Memory B cell (primary cell): ENCODE measurements at regions not wholly inside any gene's neighbourhood (a gene's known extent, or its start where the extent isn't known, plus 50 kb on each side); places are given as distances from the start of the nearest gene placed in this dataset.

Experiments
- ATAC-seq: fragments of 150-1000 bp; cut with Tn5 transposase; 2 replicates; pipeline ENCODE4 v1.10.0; 2021; ENCODE audit warnings: low read depth, mild to moderate bottlenecking, moderate library complexity
- DNase-seq, 2 donors: peaks; one replicate each; pipeline ENCODE4 v3.0.0; 2022; ENCODE audit warnings: low spot score in 2 of 2
- H3K27ac Mint-ChIP-seq: one replicate; pipeline ENCODE4 v1.8.0; 2022; ENCODE audit warnings: mild to moderate bottlenecking, moderate library complexity, mixed read lengths
- H3K27me3 Mint-ChIP-seq: one replicate; pipeline ENCODE4 v1.8.0; 2022; ENCODE audit warnings: mixed read lengths
- H3K36me3 Mint-ChIP-seq: one replicate; pipeline ENCODE4 v1.8.0; 2022; ENCODE audit warnings: mild to moderate bottlenecking, mixed read lengths
- H3K4me1 Mint-ChIP-seq: one replicate; pipeline ENCODE4 v1.8.0; 2022; ENCODE audit warnings: mixed read lengths
- H3K4me3 Mint-ChIP-seq: one replicate; pipeline ENCODE4 v1.8.0; 2022; ENCODE audit warnings: mild to moderate bottlenecking, moderate library complexity, mixed read lengths
- H3K9me3 Mint-ChIP-seq: one replicate; pipeline ENCODE4 v1.8.0; 2022; ENCODE audit warnings: mixed read lengths

- peaks cover 3% of the 10 kb centered on the region for H3K9me3 Mint-ChIP-seq
- no peaks in the 10 kb centered on the region for H3K4me1 Mint-ChIP-seq
- H3K36me3 Mint-ChIP-seq = no peaks in the 10 kb centered on the region
- no peaks in the 10 kb centered on the region for H3K27me3 Mint-ChIP-seq
- no peak overlapping the region for H3K4me3 Mint-ChIP-seq
- DNase-seq (no peak), ATAC-seq (no peak)
- H3K27ac Mint-ChIP-seq = no peak overlapping the region
These were observed 217.5 kb downstream of the DRD1 start for GRCh38 chr5:175226506-175226905.

- DNase-seq (no peak), ATAC-seq (no peak)
- Mint-ChIP-seq H3K27ac (no peak overlapping the region), H3K36me3 (no peaks in the 10 kb centered on the region), H3K27me3 (peaks cover 3% of the 10 kb centered on the region), H3K9me3 (peaks cover 7% of the 10 kb centered on the region), H3K4me3 (no peak overlapping the region), H3K4me1 (no peaks in the 10 kb centered on the region)
These were observed 220.7 kb downstream of the DRD1 start for GRCh38 chr5:175223291-175223690.

GRCh38 chr5:175222621-175223020 is 221.4 kb downstream of the DRD1 start:
- no peaks in the 10 kb centered on the region for H3K36me3 Mint-ChIP-seq
- peaks cover 3% of the 10 kb centered on the region for H3K27me3 Mint-ChIP-seq
- H3K27ac Mint-ChIP-seq = no peak overlapping the region
- H3K4me3 Mint-ChIP-seq = no peak overlapping the region
- no peaks in the 10 kb centered on the region for H3K4me1 Mint-ChIP-seq
- DNase-seq (no peak), ATAC-seq (no peak)
- H3K9me3 Mint-ChIP-seq = peaks cover 7% of the 10 kb centered on the region

- DNase-seq (no peak), ATAC-seq (no peak)
- Mint-ChIP-seq H3K9me3 (peaks cover 3% of the 10 kb centered on the region), H3K4me3 (no peak overlapping the region), H3K27ac (no peak overlapping the region), H3K27me3 (peaks cover 3% of the 10 kb centered on the region), H3K4me1 (no peaks in the 10 kb centered on the region), H3K36me3 (no peaks in the 10 kb centered on the region)
These were observed 223.4 kb downstream of the DRD1 start for GRCh38 chr5:175220549-175220948.

- Mint-ChIP-seq H3K36me3 (no peaks in the 10 kb centered on the region), H3K27ac (no peak overlapping the region), H3K4me1 (no peaks in the 10 kb centered on the region), H3K27me3 (peaks cover 3% of the 10 kb centered on the region), H3K9me3 (peaks cover 3% of the 10 kb centered on the region), H3K4me3 (no peak overlapping the region)
- DNase-seq (no peak), ATAC-seq (no peak)
These were observed 224.6 kb downstream of the DRD1 start for GRCh38 chr5:175219366-175219765.

- H3K36me3 Mint-ChIP-seq = no peaks in the 10 kb centered on the region
- ATAC-seq (no peak), DNase-seq (no peak)
- H3K9me3 Mint-ChIP-seq = peaks cover 3% of the 10 kb centered on the region
- H3K27ac Mint-ChIP-seq = no peak overlapping the region
- peaks cover 3% of the 10 kb centered on the region for H3K27me3 Mint-ChIP-seq
- H3K4me1 Mint-ChIP-seq = no peaks in the 10 kb centered on the region
- H3K4me3 Mint-ChIP-seq = no peak overlapping the region
These were observed 227.0 kb downstream of the DRD1 start for GRCh38 chr5:175216991-175217390.

- Mint-ChIP-seq H3K27me3 (peaks cover 2% of the 10 kb centered on the region), H3K4me1 (no peaks in the 10 kb centered on the region), H3K9me3 (peaks cover 2% of the 10 kb centered on the region), H3K27ac (no peak overlapping the region), H3K36me3 (no peaks in the 10 kb centered on the region), H3K4me3 (no peak overlapping the region)
- no peak for ATAC-seq
- DNase-seq = no peak
These were observed 228.1 kb downstream of the DRD1 start for GRCh38 chr5:175215906-175216305.

- H3K4me1 Mint-ChIP-seq = no peaks in the 10 kb centered on the region
- H3K27me3 Mint-ChIP-seq = peaks cover 4% of the 10 kb centered on the region
- no peak overlapping the region for H3K27ac Mint-ChIP-seq
- H3K9me3 Mint-ChIP-seq = peaks cover 1% of the 10 kb centered on the region
- no peak overlapping the region for H3K4me3 Mint-ChIP-seq
- no peak for DNase-seq
- no peaks in the 10 kb centered on the region for H3K36me3 Mint-ChIP-seq
- no peak for ATAC-seq
These were observed 229.8 kb downstream of the DRD1 start for GRCh38 chr5:175214152-175214551.

GRCh38 chr5:175211956-175212756 is 231.8 kb downstream of the DRD1 start:
- Mint-ChIP-seq H3K27me3 (peaks cover 4% of the 10 kb centered on the region), H3K4me3 (no peak overlapping the region), H3K9me3 (peaks cover 1% of the 10 kb centered on the region), H3K27ac (no peak overlapping the region), H3K4me1 (no peaks in the 10 kb centered on the region), H3K36me3 (no peaks in the 10 kb centered on the region)
- ATAC-seq (no peak), DNase-seq (no peak)

GRCh38 chr5:175207321-175208040 is 236.5 kb downstream of the DRD1 start:
- no peaks in the 10 kb centered on the region for H3K36me3 Mint-ChIP-seq
- ATAC-seq = no peak
- no peak overlapping the region for H3K4me3 Mint-ChIP-seq
- H3K4me1 Mint-ChIP-seq = no peaks in the 10 kb centered on the region
- H3K27ac Mint-ChIP-seq = no peak overlapping the region
- H3K9me3 Mint-ChIP-seq = peaks cover 6% of the 10 kb centered on the region
- no peak for DNase-seq
- H3K27me3 Mint-ChIP-seq = peaks cover 4% of the 10 kb centered on the region

GRCh38 chr5:175206669-175207068 is 237.3 kb downstream of the DRD1 start:
- H3K27ac Mint-ChIP-seq = no peak overlapping the region
- H3K36me3 Mint-ChIP-seq = no peaks in the 10 kb centered on the region
- ATAC-seq (no peak), DNase-seq (no peak)
- H3K4me1 Mint-ChIP-seq = no peaks in the 10 kb centered on the region
- peaks cover 6% of the 10 kb centered on the region for H3K9me3 Mint-ChIP-seq
- no peak overlapping the region for H3K4me3 Mint-ChIP-seq
- H3K27me3 Mint-ChIP-seq = peaks cover 4% of the 10 kb centered on the region

GRCh38 chr5:175202463-175203068 is 241.4 kb downstream of the DRD1 start:
- no peak for DNase-seq
- no peaks in the 10 kb centered on the region for H3K36me3 Mint-ChIP-seq
- H3K4me1 Mint-ChIP-seq = no peaks in the 10 kb centered on the region
- peaks cover 7% of the 10 kb centered on the region for H3K9me3 Mint-ChIP-seq
- H3K4me3 Mint-ChIP-seq = no peak overlapping the region
- H3K27ac Mint-ChIP-seq = no peak overlapping the region
- no peaks in the 10 kb centered on the region for H3K27me3 Mint-ChIP-seq
- ATAC-seq = no peak

- ATAC-seq (no peak), DNase-seq (no peak)
- Mint-ChIP-seq H3K27ac (no peak overlapping the region), H3K27me3 (no peaks in the 10 kb centered on the region), H3K4me1 (no peaks in the 10 kb centered on the region), H3K36me3 (no peaks in the 10 kb centered on the region), H3K4me3 (no peak overlapping the region), H3K9me3 (peaks cover 7% of the 10 kb centered on the region)
These were observed 242.6 kb downstream of the DRD1 start for GRCh38 chr5:175201393-175201792.
